ENCODE measurements at regions not wholly inside any gene's neighbourhood (a gene's known extent, or its start where the extent isn't known, plus 50 kb on each side); places are given as distances from the start of the nearest gene placed in this dataset.

GRCh38 chr2:4486971-4487370 lies 783.6 kb downstream of the DCDC2C start:
- no peak for DNase-seq (ENCODE audit: low read depth in 2 of 2)

DNA sequence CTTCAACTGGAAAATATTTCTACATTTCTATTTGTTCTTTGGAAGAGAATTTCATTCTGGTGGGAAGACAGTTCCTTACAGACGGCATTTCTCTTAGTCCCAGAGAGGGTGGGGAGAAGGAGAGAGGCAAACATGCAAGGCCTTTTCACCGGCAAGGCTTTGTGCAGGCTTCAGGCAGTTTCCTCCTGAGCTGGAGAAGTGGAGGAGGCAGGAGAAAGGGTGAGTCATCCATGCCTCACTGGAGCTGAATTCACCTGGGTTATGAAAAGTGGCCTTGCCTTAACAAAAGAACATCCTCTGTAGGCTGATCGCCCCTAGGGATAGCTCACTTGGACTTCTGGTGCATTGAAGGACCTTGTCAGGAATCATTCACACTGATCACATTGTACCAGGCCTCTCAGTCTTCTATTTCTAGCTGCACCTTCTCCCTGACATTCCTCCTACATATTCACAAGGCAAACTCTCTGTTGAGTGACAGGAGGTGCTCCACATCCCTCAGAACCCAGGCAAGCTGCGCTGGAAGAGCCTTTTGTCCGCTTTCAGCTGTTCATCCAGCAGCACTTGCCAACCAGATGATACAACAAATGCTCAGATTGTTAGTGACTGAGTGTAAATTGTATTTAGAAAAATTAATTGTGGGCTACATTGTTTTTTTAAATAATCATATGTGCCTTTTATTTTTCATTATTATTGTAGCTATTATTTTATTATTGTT lies 796.1 kb downstream of the DCDC2C start:
- DNase-seq (ENCODE audit: low read depth in 2 of 2): no peak

DNA sequence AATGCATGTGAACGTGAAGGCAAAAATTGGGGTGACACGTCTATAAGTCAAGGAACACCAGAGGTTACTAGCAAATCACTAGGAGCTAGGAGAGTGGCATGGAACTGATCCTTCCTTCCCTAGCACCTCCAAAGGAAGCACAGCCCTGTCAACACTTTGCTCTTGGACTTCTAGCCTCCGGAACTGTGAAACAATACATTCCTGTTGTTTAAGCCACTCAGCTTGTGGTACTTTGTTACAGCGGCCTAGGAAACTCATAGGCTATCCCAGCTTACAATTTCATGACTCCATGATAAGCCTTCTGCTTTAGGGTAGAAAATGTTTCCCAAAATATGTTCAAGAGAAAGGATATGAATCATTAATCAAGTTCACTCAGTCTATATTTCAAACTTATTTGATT lies 798.1 kb downstream of the DCDC2C start:
- DNase-seq (ENCODE audit: low read depth in 2 of 2): no peak

- DNase-seq (ENCODE audit: low read depth in 2 of 2): no peak
These were observed 799.0 kb downstream of the DCDC2C start for GRCh38 chr2:4502230-4502843.

DNA sequence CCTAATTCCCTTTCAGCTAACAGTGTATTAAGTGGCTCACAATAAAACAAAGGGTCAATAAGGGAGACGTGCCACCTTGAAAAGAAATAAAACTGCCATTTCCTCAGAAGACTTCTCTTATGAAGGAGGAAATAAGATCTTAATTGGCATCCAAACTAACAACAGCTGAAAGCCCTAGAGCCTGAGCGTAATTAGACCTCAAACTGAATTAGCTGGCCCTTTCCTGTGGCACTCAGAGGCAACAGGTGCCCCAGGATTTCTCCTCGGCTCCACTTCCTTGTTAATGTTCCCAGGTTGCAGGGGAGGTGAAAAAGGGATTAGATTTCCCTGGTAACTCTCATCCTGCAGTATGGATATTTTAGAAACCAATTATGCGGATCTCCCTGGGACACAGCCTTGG lies 804.3 kb downstream of the DCDC2C start:
- DNase-seq (ENCODE audit: low read depth in 2 of 2): no peak

DNA sequence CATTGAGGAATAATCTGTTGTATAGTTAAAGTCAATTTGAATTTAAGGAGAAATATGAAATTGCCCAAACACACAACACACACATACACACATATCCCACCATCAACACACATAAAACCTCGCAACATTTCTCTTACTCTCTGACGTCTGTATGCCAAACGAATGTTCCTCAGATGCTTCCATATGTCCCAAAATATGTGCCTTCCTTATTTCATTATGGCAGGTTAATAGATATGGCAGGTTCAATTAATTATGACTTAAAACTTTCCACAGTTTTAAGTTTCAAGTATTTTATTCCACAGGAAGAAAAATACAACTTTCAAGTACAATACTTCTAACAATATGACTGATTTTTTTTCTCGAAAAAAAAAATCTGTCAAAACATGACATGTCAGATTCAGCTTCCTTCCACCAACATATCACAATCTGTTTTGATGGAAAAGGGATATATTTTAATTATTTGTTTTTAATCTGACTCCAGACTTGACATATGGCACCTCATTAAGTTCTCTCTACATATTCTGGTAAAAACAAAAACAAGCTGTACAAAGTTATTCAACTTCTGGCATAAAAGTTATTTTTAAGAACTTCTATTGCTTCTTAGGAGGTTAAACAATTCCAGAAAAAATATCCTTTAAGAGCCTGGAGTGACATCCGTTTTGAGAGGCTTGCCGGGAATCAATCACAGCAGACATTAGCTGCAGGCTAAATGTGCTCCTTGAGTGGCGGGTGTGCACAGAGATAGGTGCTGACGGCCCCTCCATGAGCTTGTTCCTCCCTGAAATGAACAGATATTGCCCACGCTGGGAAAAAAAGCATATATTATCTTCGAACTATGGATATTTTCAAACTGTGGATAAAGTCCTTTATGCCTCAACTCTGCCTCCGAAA lies 812.7 kb downstream of the DCDC2C start:
- no peak for DNase-seq (ENCODE audit: low read depth in 2 of 2)

GRCh38 chr2:4518596-4518995 lies 815.2 kb downstream of the DCDC2C start:
- DNase-seq (ENCODE audit: low read depth in 2 of 2): no peak

- DNase-seq (ENCODE audit: low read depth in 2 of 2): no peak
These were observed 819.4 kb downstream of the DCDC2C start for GRCh38 chr2:4522498-4523421.

DNA sequence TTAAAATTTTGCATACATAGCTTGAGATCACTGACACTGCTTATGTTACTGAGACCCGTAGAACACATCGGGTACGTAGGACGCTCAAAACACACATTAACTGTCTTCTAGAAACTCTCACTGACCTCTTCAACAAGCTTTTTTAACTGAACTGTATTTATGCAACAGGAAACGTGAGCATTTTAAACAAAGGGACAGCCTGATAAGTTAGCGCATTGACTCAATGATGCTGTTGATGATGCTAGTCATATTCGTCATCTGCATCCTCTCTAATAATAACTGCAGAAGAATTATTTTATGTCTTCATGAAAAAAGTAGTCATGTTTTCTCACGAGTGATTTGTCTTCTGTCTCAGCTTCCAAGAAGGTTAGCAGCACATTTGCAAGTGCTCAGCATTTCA lies 824.0 kb downstream of the DCDC2C start:
- no peak for DNase-seq (ENCODE audit: low read depth in 2 of 2)

DNA sequence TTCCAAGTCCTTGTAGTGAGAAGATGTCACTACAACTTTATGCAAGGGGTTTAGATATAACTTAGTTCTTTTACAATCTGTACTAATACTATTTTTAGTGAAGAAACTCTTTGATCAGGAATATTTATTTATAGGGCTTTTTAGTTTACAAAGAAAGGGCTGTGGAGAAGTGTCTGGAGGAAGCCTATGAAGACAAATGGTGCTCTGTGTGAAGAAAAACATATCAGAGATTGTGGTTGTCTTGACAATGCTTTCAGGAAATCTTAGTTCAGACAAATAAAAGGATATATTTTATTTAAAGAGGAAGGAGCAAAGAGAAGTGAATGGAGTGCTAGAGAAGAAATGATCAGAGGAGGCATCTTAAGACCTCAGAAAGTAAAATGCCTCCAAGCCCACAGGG lies 824.9 kb downstream of the DCDC2C start:
- no peak for DNase-seq (ENCODE audit: low read depth in 2 of 2)

- no peak for DNase-seq (ENCODE audit: low read depth in 2 of 2)
These were observed 825.4 kb downstream of the DCDC2C start for GRCh38 chr2:4528773-4529172.

DNA sequence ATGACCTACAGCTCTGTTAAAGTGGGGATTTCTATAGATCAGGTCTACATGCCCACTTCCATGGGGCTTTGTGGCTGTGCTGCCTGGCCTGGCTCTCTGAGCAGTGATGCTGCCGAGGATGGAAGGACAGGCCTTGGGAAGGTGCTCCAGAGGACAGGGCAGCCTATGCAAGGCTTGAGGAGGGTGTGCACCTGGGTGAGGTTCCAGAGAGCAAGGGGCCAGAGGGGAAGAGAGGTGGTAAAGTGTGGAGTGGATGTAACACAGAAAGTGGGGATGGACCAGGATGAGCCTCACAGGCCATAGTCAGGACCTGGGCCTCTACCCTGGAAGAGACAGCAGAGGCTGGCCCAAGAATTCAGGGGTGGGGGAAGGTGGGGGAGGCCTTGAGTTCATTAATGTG lies 826.4 kb downstream of the DCDC2C start:
- DNase-seq (ENCODE audit: low read depth in 2 of 2): no peak

DNA sequence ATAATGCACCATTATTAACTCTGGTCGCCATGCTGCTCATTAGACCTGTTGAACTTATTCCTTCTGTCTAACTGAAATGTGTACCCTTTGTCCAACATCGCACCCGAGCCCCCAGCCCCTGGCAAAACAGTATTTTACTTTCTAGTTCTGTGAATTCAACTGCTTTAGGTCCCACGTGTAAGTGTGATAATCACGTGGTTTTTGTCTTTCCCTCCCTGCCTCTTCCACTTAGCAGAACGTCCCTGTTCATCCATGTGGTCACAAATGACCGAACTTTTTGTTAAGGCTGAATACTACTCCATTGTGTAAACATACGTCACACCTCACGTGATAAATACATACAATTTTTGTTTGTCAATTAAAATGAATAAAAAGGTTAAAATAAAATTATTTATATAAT lies 826.9 kb downstream of the DCDC2C start:
- DNase-seq (ENCODE audit: low read depth in 2 of 2): no peak

DNA sequence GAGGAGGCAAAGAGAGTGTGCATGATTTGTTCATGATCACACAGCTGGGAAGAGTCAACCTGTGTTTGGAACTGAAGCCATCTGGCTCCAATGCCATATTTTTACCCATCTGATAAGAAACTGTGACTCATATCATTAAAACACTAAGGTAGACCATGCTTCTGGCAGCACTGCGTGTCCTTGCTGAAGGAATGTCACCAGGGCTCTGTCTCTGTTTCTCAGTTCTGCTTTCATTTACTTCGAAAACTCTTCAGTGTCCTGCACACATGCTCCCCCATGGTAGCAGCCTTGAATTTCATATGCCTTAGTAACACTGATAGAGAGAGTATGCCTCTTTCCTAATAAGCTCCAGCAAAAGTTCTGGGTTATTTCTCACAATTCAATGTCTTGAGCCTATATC lies 830.4 kb downstream of the DCDC2C start:
- DNase-seq (ENCODE audit: low read depth in 2 of 2): no peak

- DNase-seq (ENCODE audit: low read depth in 2 of 2): no peak
These were observed 835.7 kb downstream of the DCDC2C start for GRCh38 chr2:4539121-4539520.

GRCh38 chr2:4549666-4550210 lies 846.4 kb downstream of the DCDC2C start:
- DNase-seq (ENCODE audit: low read depth in 2 of 2): no peak

DNA sequence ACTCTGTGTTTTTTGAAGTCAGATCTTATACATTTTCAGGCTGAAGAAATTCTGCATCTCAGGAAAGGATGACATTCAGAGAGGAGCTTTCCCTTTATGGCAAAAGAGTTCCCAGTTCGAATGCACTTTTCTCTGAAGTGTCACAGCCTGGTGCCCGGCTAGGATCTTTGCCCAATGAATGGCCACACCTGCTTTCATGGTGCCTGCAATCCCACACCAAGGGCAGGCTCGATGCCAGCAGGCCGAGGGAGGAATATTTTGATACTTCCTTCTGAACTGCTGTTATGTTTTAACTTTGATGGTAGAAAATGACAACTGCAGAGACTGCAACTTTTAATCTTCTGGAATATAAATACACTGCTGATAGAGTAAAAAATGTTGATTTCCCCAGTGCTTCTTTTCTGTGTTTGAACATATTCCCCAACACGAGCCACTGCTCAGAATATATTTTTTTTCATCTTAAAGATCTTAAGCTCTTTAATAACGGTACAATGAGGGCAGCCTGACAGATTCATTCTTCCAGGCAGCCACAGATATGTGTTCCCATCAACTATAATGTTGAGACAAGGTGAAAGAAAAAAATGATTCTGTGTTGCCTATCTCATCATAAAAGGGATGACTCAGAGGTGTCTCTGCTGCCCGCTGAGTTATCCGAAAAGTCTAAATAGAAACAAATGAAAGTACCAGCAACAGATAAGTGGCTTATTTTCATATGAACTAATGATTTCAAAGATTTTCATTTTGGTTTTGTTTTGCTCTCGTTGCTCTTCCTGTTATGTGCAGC lies 848.5 kb downstream of the DCDC2C start:
- no peak for DNase-seq (ENCODE audit: low read depth in 2 of 2)

- DNase-seq (ENCODE audit: low read depth in 2 of 2): no peak
These were observed 849.9 kb downstream of the DCDC2C start for GRCh38 chr2:4553241-4553640.

GRCh38 chr2:4556135-4556896 lies 852.9 kb downstream of the DCDC2C start:
- no peak for DNase-seq (ENCODE audit: low read depth in 2 of 2)

GRCh38 chr2:4561196-4561595 lies 857.8 kb downstream of the DCDC2C start:
- no peak for DNase-seq (ENCODE audit: low read depth in 2 of 2)
